ENCODE measurements at regions not wholly inside any gene's neighbourhood (a gene's known extent, or its start where the extent isn't known, plus 50 kb on each side); places are given as distances from the start of the nearest gene placed in this dataset.

DNA sequence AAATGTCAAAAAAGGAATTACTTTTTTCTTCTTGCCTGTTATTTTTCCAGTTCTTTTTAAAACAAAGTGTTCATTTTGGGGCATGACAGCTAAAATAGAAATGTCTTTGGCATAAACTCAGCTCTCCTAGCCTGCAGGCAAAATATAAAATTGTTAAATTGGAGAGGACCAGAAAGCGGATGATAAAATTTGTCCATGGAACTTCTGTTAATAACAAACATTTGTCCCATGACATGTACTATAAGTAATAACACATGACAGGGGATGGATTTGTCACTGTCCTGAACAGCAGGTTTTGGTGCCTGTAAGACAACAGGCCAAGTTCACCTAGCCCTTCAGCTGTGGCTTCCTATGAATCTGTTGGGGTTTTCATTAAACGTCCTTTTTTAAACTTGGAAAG, 184.0 kb upstream of the TTC29 start:
- H3K27me3 ChIP-seq: no peaks in the 10 kb centered on the region
- no peaks in the 10 kb centered on the region for H3K36me3 ChIP-seq
- H3K4me3 ChIP-seq: no peak overlapping the region
- ATAC-seq (no peak), DNase-seq (no peak), FAIRE-seq (no peak)
- H3K9me3 ChIP-seq: no peaks in the 10 kb centered on the region
- H3K27ac ChIP-seq: no peak overlapping the region
- no peaks in the 10 kb centered on the region for H3K4me1 ChIP-seq
- intact Hi-C loops (cut with DNase I): no loop called here
- whole genome bisulfite sequencing, 2 donors: 69 to 76% methylated on average over 2 of the region's 2 CpGs
- TF ChIP-seq, protein P1, sequence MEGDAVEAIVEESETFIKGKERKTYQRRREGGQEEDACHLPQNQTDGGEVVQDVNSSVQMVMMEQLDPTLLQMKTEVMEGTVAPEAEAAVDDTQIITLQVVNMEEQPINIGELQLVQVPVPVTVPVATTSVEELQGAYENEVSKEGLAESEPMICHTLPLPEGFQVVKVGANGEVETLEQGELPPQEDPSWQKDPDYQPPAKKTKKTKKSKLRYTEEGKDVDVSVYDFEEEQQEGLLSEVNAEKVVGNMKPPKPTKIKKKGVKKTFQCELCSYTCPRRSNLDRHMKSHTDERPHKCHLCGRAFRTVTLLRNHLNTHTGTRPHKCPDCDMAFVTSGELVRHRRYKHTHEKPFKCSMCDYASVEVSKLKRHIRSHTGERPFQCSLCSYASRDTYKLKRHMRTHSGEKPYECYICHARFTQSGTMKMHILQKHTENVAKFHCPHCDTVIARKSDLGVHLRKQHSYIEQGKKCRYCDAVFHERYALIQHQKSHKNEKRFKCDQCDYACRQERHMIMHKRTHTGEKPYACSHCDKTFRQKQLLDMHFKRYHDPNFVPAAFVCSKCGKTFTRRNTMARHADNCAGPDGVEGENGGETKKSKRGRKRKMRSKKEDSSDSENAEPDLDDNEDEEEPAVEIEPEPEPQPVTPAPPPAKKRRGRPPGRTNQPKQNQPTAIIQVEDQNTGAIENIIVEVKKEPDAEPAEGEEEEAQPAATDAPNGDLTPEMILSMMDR (IDR thresholded peaks at IDR 0.05): no peak

DNA sequence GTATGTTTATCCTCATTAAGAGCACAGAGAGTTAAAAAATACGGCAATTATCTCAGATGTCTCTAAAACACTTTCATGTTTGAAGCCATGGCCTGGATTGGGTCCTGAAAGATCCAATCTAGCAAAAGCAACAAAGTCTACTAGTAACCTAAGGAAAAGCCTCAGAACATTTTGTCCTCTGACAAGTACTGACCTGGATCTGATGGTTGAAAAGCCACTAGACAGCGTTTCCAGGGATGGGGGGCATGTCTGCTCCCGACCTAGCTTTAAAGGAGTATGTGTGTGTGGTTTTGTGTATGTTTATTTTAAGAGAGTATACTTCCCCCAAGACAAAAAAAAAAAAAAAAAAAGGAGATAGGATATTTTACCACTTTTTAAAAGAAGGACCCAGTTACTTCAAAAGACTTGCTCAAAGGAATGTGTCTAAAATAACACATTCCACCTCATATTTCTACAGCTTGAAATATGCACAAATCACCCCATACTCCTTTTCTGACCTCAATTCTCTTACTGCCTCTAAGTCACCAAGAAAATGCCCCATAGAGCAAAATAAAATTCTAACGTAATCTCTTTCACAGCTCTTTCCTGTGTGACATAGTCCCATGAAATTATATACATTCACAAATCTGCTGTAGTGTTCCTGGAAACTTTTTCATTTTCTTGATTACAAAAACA, 189.0 kb upstream of the TTC29 start:
- H3K36me3 ChIP-seq: no peaks in the 10 kb centered on the region
- no peak overlapping the region for H3K27ac ChIP-seq
- intact Hi-C loops (cut with DNase I): no loop called here
- WGBS, 2 donors: 58 to 60% methylated on average over 4 of the region's 4 CpGs
- no peak overlapping the region for H3K4me3 ChIP-seq
- no peaks in the 10 kb centered on the region for H3K4me1 ChIP-seq
- TF ChIP-seq, protein P1 (IDR thresholded peaks at IDR 0.05): no peak
- H3K27me3 ChIP-seq: no peaks in the 10 kb centered on the region
- FAIRE-seq (no peak), DNase-seq (no peak), ATAC-seq (no peak)
- H3K9me3 ChIP-seq: no peaks in the 10 kb centered on the region

DNA sequence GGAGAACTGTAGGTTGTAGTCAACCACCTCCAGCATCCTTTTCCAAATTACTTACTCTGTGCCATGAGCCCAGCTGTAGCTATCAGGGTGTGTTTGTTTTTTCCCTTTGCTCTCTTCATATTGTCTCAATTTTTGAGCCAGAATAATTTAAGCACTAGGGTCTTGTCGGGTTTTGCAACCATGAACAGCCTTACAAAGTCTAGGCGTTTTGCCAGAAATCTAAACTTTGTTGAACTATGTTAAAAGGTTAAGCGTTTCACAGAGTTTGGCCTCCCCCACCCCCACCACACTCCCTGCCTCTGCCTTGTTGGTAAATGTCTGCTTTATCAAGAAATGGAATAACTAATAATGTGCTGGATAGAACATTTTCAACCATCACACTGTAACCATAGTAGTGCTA, 190.6 kb upstream of the TTC29 start:
- no peak for FAIRE-seq
- intact Hi-C loops (cut with DNase I): no loop called here
- no peaks in the 10 kb centered on the region for H3K4me1 ChIP-seq
- no peak overlapping the region for H3K4me3 ChIP-seq
- TF ChIP-seq, protein P1 (IDR thresholded peaks at IDR 0.05): no peak
- no peak overlapping the region for H3K27ac ChIP-seq
- 26 to 29% methylated on average over 3 of the region's 3 CpGs for WGBS, 2 donors
- no peaks in the 10 kb centered on the region for H3K9me3 ChIP-seq
- no peaks in the 10 kb centered on the region for H3K36me3 ChIP-seq
- no peak for DNase-seq
- no peaks in the 10 kb centered on the region for H3K27me3 ChIP-seq
- ATAC-seq: no peak

DNA sequence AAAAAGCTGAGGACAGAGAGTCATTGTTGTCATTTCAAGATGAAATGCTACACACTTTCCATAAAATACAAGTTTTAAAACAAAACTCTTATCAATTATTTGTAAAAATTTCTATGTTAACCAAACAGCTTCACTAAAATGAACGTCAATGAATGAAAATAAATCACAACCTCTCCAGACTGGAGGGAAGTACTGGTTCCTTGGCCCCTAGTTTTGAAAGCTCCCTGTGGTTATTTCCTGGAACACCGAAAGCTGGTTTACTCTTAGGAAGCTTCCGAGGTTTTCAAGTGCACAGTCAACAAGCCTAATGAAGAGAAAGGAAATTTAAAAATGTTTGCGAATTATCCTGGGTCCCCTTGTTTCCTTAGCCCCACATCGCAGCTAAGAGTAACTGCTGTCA, 191.1 kb upstream of the TTC29 start:
- no peak for ATAC-seq
- Histone ChIP-seq H3K27ac (no peak overlapping the region), H3K27me3 (no peaks in the 10 kb centered on the region), H3K4me1 (no peaks in the 10 kb centered on the region), H3K36me3 (no peaks in the 10 kb centered on the region), H3K4me3 (no peak overlapping the region), H3K9me3 (no peaks in the 10 kb centered on the region)
- no peak for DNase-seq
- 56 to 57% methylated on average over 5 of the region's 5 CpGs for WGBS, 2 donors
- intact Hi-C loops (cut with DNase I): no loop called here
- no peak for FAIRE-seq
- TF ChIP-seq, protein P1 (IDR thresholded peaks at IDR 0.05): no peak

DNA sequence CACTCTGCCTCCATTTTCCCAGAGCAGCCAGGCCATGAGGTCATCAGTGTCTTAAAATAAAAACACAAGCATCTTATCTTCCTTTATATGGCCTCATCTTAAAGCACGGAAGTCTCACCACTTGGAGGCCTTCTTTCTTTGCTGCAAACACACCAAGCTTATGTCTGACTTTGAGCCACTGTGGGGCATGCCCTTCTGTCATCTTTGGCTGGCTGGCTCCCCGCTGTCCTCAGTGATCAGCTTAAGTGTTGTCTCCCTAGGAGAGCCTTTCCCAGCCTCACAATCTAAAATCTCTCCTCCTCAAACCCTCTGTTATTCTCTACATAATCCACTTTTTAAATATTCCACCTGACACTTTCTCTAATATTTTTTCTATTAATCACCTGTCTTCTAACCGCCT, 191.6 kb upstream of the TTC29 start:
- no peak for FAIRE-seq
- intact Hi-C loops (cut with DNase I): no loop called here
- Histone ChIP-seq H3K4me3 (no peak overlapping the region), H3K36me3 (no peaks in the 10 kb centered on the region), H3K9me3 (no peaks in the 10 kb centered on the region), H3K4me1 (no peaks in the 10 kb centered on the region), H3K27me3 (no peaks in the 10 kb centered on the region), H3K27ac (no peak overlapping the region)
- WGBS, 2 donors: 73 to 78% methylated on average over 3 of the region's 3 CpGs
- TF ChIP-seq, protein P1 (IDR thresholded peaks at IDR 0.05): no peak
- DNase-seq: no peak
- ATAC-seq: no peak

Data from pancreas (tissue), 10 donors.